Right lobe of liver (tissue), 6 donors: ENCODE measurements at regions not wholly inside any gene's neighbourhood (a gene's known extent, or its start where the extent isn't known, plus 50 kb on each side); places are given as distances from the start of the nearest gene placed in this dataset.

ENCODE experiments used
- ATAC-seq, 4 donors: fragments of 200-7000 bp; cut with Tn5 transposase; one replicate each; pipeline ENCODE4 v1.9.1; 2020; ENCODE audit warnings: mild to moderate bottlenecking in 4 of 4, moderate library complexity in 4 of 4
- DNase-seq, 3 donors: peaks; one replicate each; pipeline ENCODE4 v3.0.0-alpha.2; 2020
- H3K27ac ChIP-seq, 3 donors: fragments of 200-600 bp; one replicate each; pipeline ENCODE4 v1.8.0; 2022
- H3K27me3 ChIP-seq, 2 donors: fragments of 200-600 bp; one replicate each; pipeline ENCODE4 v1.8.0; 2022
- H3K36me3 ChIP-seq, 4 donors: fragments of 200-600 bp; sonication (generic) in 1 of 4; one replicate each; pipeline versions ENCODE4 v1.5.1 to v1.8.0; 2017 to 2022; ENCODE audit warnings: control low read depth in 1 of 4
- H3K4me1 ChIP-seq, 4 donors: fragments of 200-600 bp; sonication (generic) in 1 of 4; one replicate each; pipeline versions ENCODE4 v1.5.1 to v1.8.0; 2017 to 2022; ENCODE audit warnings: control low read depth in 1 of 4
- H3K4me3 ChIP-seq, 3 donors: fragments of 200-600 bp; one replicate each; pipeline ENCODE4 v1.8.0; 2022
- H3K9me3 ChIP-seq, 4 donors: fragments of 200-600 bp; sonication (generic) in 1 of 4; one replicate each; pipeline versions ENCODE4 v1.5.1 to v1.8.0; 2017 to 2022; ENCODE audit warnings: control low read depth in 1 of 4
- CTCF ChIP-seq, 4 donors: fragments of 200-600 bp in 3 of 4; fragments of 450-650 bp in 1 of 4; IDR thresholded peaks; one replicate each; pipeline versions ENCODE4 v1.5.1 to v1.8.0; 2016 to 2022; ENCODE audit warnings: antibody characterized with exemption in 4 of 4, mild to moderate bottlenecking in 2 of 4
- POLR2A ChIP-seq: fragments of 450-650 bp; IDR thresholded peaks from one replicate; pipeline ENCODE4 v1.6.1; 2017; ENCODE audit warnings: antibody characterized with exemption, mild to moderate bottlenecking
- WGBS: methylation state at CpG from one replicate; pipeline ENCODE4 v1.1.6; 2018; ENCODE audit warnings: low coverage, low lambda C conversion rate; ENCODE audit not compliant: insufficient coverage; ENCODE audit errors: missing lambda C conversion rate; 5-methylcytosine and 5-hydroxymethylcytosine counted together
- intact Hi-C, 2 donors: fragments of 100-400 bp; cut with DNase I; formaldehyde crosslinking; loops; one replicate each; pipeline versions ENCODE4 v1.11.2 to v1.14.1; 2022
- donor health status: DM: no; HTN: yes; CAD: no.
- donor health status: DM: no; HTN: no; CAD: no.
- donor health status: DM: no; HTN: no; CAD: no.
- donor health status: DM: no; HTN: yes; CAD: no.
- donor health status: DM: no; HTN: yes; CAD: no.

DNA sequence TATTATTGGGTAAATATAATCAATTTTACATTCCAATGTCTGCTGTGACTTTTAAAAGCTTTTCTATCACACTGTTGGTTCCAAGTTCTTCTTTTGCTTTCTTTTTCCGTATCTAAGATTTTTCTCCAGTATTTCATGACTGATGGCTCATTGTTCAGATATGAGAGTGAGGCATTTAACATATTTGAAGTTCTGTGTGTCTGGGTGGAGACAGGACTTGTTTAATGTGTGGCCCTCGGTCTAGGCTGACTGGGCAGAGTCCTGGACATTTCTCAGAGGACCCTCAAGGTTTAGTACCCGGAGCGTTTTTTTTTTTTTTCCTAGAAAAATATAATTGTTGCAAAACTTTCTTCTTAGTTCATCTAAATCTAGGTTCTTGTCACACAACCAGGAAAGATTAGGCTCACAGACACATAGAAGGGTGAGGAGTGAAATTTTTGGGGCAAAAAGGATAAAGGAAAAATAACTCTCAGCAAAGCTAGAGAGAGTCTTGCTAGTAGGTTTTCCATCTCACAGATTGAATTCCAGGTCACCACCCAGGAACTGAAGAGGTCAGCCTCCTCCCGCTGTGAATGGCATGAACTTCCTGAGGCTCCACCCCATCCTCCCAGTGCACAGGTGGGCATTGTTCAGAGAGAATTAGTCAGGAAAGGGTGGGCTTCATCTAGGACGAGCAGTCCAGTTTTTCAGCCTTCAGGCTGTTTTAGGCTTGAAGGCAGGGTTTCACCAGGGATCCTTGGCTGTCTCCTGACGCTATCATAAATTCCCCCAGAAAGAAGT, 1002.4 kb upstream of the PCDH9 start:
- ATAC-seq: no peak

DNA sequence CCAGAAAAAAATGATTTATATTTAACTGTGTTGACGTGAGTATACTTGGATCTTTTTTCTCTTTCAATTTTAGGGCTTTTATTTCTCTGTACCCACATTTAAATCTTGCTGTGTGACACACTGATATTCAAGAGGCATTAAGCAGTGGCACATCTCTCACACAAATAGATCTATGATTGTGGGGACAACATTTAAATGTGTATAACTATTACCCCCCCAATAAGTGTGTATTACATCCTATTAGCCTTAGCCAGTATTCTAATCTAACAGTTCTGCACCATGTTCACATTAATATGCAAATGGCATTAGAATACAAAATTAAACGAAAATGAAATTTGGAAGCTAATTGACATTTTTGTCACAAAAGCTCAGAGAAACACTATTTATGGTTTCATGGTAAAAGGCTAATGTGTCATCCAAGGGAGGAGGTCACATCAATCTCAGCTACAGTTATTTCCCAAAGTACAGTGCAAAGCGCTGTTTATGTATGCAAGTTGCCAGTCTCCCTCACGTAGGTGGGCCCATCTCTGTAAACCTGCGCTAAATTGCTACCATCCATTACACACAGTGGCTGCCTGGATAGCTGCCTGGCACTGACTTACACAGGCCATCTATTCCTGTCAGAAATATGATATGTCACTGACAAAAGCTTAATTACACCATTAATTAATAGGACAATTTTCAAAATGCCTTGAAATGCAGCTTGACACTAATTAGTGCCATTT, 984.7 kb upstream of the PCDH9 start:
- no peak for TF ChIP-seq POLR2A
- no peak for TF ChIP-seq CTCF (IDR thresholded peaks at IDR 0.05)
- intact Hi-C loops: no loop called here
- ATAC-seq: no peak
- no peak overlapping the region for H3K27ac ChIP-seq
- DNase-seq: no peak
- H3K27me3 ChIP-seq: no peaks in the 10 kb centered on the region
- no peaks in the 10 kb centered on the region for H3K36me3 ChIP-seq
- WGBS: 62% methylated on average over 3 of the region's 5 CpGs
- no peaks in the 10 kb centered on the region for H3K4me1 ChIP-seq
- no peaks in the 10 kb centered on the region for H3K9me3 ChIP-seq
- H3K4me3 ChIP-seq: no peak overlapping the region

More for the DNA sequence above, 1002.4 kb upstream of the PCDH9 start:
- H3K4me3 ChIP-seq: no peak overlapping the region
- TF ChIP-seq CTCF (IDR thresholded peaks at IDR 0.05) (no peak), POLR2A (no peak)
- no peak overlapping the region for H3K27ac ChIP-seq
- H3K4me1 ChIP-seq: no peaks in the 10 kb centered on the region
- no peaks in the 10 kb centered on the region for H3K9me3 ChIP-seq
- no peak for DNase-seq
- H3K36me3 ChIP-seq: no peaks in the 10 kb centered on the region
- no peaks in the 10 kb centered on the region for H3K27me3 ChIP-seq
- intact Hi-C loops: no loop called here
- 60% methylated on average over 6 of the region's 7 CpGs for WGBS

GRCh38 chr13:68199271-68199670, 969.1 kb upstream of the PCDH9 start:
- ATAC-seq (no peak), DNase-seq (no peak)
- Histone ChIP-seq H3K4me1 (no peaks in the 10 kb centered on the region), H3K9me3 (no peaks in the 10 kb centered on the region), H3K36me3 (no peaks in the 10 kb centered on the region), H3K27ac (no peak overlapping the region), H3K4me3 (no peak overlapping the region), H3K27me3 (no peaks in the 10 kb centered on the region)
- 73% methylated on average over 2 of the region's 2 CpGs for WGBS
- intact Hi-C loops: no loop called here
- TF ChIP-seq POLR2A (no peak), CTCF (IDR thresholded peaks at IDR 0.05) (no peak)

DNA sequence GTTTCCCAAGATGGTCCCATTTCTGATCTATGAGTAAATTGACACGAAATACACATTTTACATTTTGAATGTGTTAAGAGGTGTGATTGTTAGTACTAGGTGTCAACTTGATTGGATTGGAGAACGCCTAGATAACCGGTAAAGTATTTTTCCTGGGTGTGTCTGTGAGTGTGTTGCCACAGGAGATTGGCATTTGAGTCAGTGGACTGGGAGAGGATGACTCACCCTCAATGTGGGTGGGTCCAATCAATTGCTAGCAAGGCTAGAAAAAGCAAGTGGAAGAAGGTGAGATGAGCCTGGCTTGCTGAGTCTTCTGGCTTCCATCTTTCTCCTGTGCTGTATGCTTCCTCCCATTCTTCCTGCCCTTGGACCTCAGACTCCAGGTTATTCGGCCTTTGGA, 960.7 kb upstream of the PCDH9 start:
- 62% methylated on average over 4 of the region's 4 CpGs for WGBS
- ATAC-seq: no peak
- Histone ChIP-seq H3K27me3 (no peaks in the 10 kb centered on the region), H3K4me3 (no peak overlapping the region), H3K9me3 (no peaks in the 10 kb centered on the region), H3K27ac (no peak overlapping the region), H3K4me1 (no peaks in the 10 kb centered on the region), H3K36me3 (no peaks in the 10 kb centered on the region)
- intact Hi-C loops: no loop called here
- DNase-seq: no peak
- TF ChIP-seq POLR2A (no peak), CTCF (IDR thresholded peaks at IDR 0.05) (no peak)
